ENCODE measurements at regions not wholly inside any gene's neighbourhood (a gene's known extent, or its start where the extent isn't known, plus 50 kb on each side); places are given as distances from the start of the nearest gene placed in this dataset.
"Not testable (repeated sequence)": the region's sequence is repeated elsewhere in the genome, so short reads cannot be mapped to it uniquely, and the experiment has no call there.

- DNase-seq = no peak
Observed at GRCh38 chr12:131555866-131556265, 155.0 kb upstream of the SFSWAP start.

DNA sequence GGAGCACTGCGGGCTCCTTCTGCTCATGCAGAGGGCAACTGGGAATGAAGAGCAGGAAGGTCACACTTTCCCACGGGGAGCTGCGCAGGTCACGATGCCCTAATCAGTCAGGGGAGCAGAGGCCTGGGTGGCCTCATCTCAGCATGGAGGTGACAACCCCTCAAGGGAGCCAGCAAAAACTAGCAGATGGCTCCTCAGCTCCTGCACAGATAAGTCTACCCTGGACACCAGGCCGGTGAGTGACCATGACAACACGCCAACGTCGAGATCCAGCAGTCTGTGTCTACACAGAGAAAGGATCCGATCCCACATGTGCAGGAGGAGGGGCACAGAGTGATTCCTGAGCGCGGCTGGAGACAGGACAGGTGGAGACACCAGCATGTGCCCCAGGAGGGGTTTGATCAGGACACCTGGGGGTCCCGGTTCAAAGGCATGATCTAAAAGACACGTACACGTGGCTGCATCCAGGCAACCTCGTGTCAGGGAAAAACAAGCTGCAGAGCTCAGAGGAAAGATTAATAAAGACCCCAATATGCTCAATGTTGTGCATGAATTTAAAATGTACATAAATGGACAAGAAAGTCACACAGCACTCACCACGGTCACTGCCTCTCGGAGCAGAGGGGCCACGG is 153.7 kb upstream of the SFSWAP start:
- no peak for DNase-seq

GRCh38 chr12:131559517-131560516 is 151.1 kb upstream of the SFSWAP start:
- no peak for DNase-seq

DNA sequence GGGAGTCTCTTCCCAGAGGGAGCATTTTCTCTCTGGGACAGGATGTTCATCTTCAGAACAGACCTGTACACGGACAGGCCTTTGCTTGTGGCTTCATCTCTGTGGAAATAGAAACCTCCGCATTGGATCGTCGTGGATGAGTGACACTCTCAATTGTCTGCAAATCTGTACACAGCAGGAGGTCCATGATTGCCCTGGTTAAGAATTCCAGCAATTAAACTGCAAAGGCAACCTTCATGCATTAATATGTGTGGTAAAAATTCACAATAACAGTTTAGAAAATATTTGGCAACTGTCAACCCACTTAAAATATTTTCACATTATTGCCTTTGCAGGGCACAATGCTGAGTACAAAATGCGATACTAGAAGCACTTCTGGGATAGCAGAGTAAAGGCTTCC is 149.8 kb upstream of the SFSWAP start:
- DNase-seq = no peak

DNA sequence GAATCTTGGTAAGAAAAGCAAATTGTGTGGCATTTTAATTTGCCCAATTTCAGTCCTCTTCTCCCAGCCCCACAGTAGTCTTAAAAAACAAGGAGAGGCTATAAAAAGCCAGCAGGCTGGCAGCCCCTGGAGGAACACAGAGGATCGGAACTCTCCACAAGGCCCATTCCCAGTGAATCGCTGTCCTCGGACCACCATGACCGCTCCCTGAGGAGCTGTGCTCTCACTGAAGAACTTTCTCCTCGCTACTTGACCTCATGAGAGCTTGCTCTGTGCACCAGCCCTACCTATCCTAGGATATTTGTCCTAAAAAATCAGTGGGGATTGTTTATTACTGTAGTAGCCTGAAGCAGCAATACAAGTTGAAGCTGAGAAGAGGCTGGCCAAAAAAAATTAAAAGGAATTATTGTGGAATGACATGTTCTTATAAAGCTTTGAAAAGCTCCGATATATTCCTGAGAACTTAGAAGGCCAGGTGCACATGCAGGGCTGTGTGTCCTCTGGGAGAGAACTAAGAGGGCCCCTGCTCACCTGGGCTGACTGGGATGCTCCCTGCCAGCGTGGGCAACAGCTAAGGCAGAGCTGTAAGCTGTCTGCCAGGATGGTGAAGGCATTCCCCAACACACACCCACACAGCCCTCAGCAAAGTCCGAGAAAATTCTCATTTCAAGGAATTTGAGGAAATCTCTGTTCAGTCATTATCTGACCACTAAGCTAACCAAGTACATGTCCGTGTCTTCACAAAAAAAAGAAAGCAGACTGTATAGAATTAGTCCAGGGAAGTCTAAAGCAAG is 148.8 kb upstream of the SFSWAP start:
- DNase-seq = no peak

DNA sequence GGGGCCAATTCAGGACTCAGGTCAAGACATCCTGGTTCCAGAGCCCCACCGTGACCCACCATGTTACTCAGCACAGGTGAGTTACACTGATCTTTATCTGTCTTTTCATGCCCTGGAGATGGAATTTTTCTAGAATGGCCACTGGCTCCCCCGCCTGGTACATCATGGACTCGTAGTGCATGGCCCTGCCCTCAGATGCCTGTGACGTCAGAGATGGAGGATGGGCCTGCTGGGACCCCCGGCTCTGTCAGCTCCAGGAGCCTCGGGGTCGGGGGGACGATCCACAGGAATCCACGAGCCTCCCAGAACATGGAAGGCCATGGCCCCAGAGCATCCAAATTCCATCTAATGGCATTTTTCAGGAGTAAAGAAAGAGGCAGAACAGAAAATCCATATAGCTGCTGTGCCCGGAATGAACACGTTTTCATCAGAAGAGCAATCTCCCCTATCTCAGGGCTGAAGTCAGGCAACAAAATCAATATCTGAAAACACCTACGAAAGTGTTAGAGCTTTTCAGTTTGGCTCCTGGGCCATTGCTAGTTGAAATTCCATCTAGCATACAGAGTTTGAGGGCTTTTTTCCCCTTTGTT is 146.7 kb upstream of the SFSWAP start:
- DNase-seq = not testable (repeated sequence)

GRCh38 chr12:131564845-131565244 is 146.0 kb upstream of the SFSWAP start:
- DNase-seq = no peak

DNA sequence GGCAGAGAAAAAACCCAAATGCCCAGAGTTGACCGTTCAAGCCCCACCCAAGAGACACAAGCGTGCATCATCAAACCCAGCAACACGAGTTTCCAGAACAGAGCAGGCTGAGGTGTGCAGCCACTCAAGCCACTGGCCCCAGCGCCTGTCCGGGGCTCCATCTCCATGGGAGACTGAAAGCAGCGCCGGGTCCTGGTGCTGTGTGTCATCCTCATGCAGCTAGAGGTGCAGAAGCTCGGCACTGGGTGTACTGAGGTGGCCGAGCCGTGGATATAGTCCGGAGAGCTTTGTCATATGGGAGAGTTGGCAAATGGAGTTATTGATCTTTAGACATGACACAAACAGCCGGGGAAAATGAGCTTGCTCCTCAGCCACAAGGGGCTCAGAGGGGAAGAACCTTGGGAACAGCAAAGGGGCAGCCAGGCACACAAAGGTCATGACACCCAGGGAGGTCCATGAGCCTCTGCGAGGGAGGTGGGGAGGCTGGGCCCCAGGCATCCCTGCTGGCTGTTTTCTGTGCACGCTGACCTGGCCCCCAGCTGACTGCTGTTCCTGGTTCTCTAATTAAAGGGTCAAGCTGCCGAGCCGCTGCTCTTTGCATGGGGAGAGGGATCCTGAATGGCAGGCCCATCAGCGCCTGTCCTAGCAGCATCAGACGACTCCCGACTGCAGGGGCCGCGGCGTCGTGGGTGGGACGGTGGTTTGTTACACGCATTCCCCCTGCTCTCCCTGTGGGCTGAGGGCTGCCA is 145.4 kb upstream of the SFSWAP start:
- no peak for DNase-seq

GRCh38 chr12:131568336-131568735 is 142.6 kb upstream of the SFSWAP start:
- no peak for DNase-seq

DNA sequence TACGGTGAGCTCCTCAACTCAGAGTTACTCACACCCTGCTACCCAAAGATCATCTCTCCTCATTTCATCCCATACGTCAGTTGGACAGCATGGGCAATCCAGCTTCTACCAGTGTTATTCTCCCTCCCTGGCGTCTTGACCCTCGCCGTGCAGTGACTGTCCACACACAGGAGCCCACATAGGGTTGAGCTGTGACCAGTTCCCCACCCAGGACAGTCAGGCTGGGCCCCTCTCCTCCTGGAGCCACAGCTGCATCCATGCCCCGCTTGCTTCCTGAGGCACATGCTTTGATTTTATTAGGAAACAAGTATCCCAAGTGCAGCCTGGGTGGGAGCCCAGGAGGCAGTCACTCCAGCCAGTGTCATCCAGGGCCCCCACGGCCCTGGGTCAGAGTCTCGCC is 140.3 kb upstream of the SFSWAP start:
- no peak for DNase-seq

- no peak for DNase-seq
Observed at GRCh38 chr12:131571827-131572226, 139.1 kb upstream of the SFSWAP start.

GRCh38 chr12:131572626-131573025 is 138.3 kb upstream of the SFSWAP start:
- no peak for DNase-seq

DNA sequence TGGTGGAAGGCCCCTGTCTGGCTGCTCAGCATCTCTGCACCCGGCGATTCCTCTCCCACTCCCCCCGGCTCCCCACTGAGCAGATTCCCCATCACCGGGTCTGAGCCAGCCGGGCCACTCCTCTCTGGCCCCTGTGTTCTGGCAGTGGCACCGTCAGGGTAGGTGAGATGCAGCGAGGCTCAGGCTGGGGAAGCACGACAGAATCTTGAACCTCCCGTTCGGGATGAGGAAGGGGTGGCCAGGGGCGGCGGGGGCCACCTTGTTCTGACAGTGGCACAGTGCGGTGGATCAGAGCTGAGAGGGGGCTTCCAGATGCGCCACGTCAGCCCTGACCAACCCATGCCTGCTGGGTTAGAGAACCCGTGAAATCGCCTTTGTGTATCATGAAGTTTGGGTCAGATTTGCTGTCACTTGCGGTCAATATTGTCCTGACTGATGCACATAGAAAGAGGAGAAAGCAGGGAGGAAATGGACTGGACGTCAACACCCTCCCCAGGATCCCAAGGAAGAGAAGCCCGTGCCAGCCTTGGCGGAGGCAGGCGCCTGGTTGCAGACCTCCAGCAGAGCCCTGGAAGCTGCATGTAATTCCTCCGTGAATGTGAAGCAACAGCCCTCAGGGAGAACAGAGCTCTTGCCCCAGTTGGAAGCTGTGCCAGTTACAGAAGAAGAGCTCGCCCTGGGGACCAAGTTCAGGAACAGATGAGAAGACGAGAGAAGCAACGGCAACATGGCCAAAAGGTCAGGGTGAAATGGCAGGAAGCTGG is 137.1 kb upstream of the SFSWAP start:
- no peak for DNase-seq

DNA sequence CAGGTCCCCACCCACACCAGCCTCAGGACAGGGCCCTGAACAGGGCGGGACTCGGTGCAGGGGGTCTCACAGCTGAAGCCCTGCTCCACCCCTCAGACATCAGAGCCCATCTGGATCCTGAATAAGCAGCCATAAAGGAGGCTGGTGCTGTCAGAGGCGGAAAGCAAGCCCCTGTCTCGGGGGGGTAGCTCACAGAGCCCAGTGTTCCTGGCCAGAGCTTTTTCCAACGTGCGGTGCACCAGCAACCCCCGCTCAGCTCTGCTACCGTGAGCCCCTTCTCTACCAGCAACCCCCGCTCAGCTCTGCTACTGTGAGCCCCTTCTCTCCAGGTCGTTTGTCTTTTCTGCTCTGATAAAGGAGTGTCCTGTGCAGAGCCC is 136.5 kb upstream of the SFSWAP start:
- DNase-seq = no peak

- no peak for DNase-seq
Observed at GRCh38 chr12:131575371-131575770, 135.5 kb upstream of the SFSWAP start.

GRCh38 chr12:131576734-131577133 is 134.2 kb upstream of the SFSWAP start:
- DNase-seq = not testable (repeated sequence)

GRCh38 chr12:131577766-131578165 is 133.1 kb upstream of the SFSWAP start:
- DNase-seq = no peak

DNA sequence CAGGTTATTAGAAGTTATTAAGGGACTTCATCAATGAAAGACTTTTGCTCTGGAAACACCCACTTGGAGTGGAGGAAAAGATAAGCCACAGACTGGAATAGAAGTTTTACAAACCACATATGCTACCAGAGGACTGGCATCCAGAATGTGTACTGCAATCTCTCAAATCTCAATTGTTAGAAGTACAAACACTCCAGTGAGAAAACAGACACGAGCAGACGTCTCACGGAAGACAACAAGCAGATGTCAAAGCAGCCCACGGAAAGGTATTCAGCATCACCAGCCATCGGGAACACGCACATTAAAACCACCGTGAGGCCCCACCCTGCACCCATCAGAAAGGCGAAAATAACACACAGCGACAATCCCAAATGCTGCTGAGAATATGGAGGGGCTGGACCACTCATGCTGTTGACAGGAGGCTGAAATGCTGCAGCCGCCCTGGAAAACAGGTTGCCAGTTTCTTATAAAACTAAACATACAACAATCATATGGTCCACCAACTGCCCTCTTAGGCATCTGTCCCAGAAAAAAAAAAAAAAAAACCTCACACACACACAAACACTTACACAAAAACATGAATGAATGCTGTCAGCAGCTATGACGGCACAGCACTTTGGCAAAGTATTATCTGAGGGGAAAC is 131.9 kb upstream of the SFSWAP start:
- no peak for DNase-seq

- DNase-seq = no peak
Observed at GRCh38 chr12:131583090-131583712, 127.7 kb upstream of the SFSWAP start.

GRCh38 chr12:131586269-131586668 is 124.6 kb upstream of the SFSWAP start:
- DNase-seq = no peak

Measured in hindlimb muscle (tissue), 1 donor.